H1 (cell line): ENCODE measurements at regions not wholly inside any gene's neighbourhood (a gene's known extent, or its start where the extent isn't known, plus 50 kb on each side); places are given as distances from the start of the nearest gene placed in this dataset.

Source experiments
- CTCF ChIA-PET: fragments of 300-600 bp; sonication (Branson Sonifier 250); formaldehyde crosslinking; loops from one replicate; lab custom pipeline; 2021; ENCODE audit not compliant: partially characterized antibody; lab: Charles Lee
- POLR2A ChIA-PET: fragments of 300-600 bp; sonication (Branson Sonifier 250); formaldehyde crosslinking; loops from one replicate; lab custom pipeline; 2021; ENCODE audit warnings: inconsistent platforms; ENCODE audit not compliant: partially characterized antibody; lab: Charles Lee
- DNase-seq, 2 experiments: peaks; one replicate each; pipeline versions ENCODE4 v3.0.0 to v3.0.0-alpha.2; 2010 to 2022; ENCODE audit warnings: low spot score in 2 of 2, low read depth in 1 of 2, mixed read lengths in 1 of 2
- FAIRE-seq: peaks from 2 replicates; lab custom pipeline; 2011; peaks lifted over from hg19 to GRCh38; lab: Jason Lieb, UNC
- H2AFZ ChIP-seq: 2 replicates; pipeline ENCODE4 v1.8.1; 2012; ENCODE audit warnings: low read length, inconsistent platforms
- H2AK5ac ChIP-seq: 2 replicates; pipeline ENCODE4 v1.6.1; 2013; ENCODE audit warnings: low read depth, low read length
- H2BK120ac ChIP-seq: replicated peaks from 2 replicates; pipeline ENCODE3; 2013; ENCODE audit warnings: low read depth, low read length, inconsistent platforms
- H2BK12ac ChIP-seq: 2 replicates; pipeline ENCODE4 v1.6.1; 2013; ENCODE audit warnings: low read depth, low read length
- H2BK15ac ChIP-seq: 2 replicates; pipeline ENCODE4 v1.6.1; 2013; ENCODE audit warnings: low read length
- H2BK20ac ChIP-seq: 2 replicates; pipeline ENCODE4 v1.6.1; 2013; ENCODE audit warnings: low read length
- H2BK5ac ChIP-seq: 2 replicates; pipeline ENCODE4 v1.6.1; 2013; ENCODE audit warnings: low read depth, low read length
- H3K14ac ChIP-seq: 2 replicates; pipeline ENCODE4 v1.6.1; 2013; ENCODE audit warnings: inconsistent platforms; ENCODE audit not compliant: insufficient read length
- H3K18ac ChIP-seq: 2 replicates; pipeline ENCODE4 v1.6.1; 2013; ENCODE audit warnings: low read length; ENCODE audit errors: extremely low read depth
- H3K23ac ChIP-seq: 2 replicates; pipeline ENCODE4 v1.6.1; 2013; ENCODE audit warnings: inconsistent platforms; ENCODE audit not compliant: insufficient read length
- H3K23me2 ChIP-seq: 2 replicates; pipeline ENCODE4 v1.6.1; 2013; ENCODE audit warnings: low read depth, low read length
- H3K27ac ChIP-seq: 2 replicates; pipeline ENCODE4 v1.6.1; 2011; ENCODE audit warnings: low read depth, low read length, inconsistent platforms
- H3K27me3 ChIP-seq, 4 experiments: replicated peaks in 1 of 4; 1 replicate in 1 of 4; 2 replicates in 3 of 4; pipeline versions ENCODE4 v1.6.1 to v1.8.1; 2011 to 2013; ENCODE audit warnings: low read length in 3 of 4, mild to moderate bottlenecking in 3 of 4, inconsistent platforms in 2 of 4, mixed read lengths in 2 of 4, moderate library complexity in 1 of 4; ENCODE audit not compliant: control insufficient read depth in 3 of 4, insufficient read depth in 3 of 4; ENCODE audit errors: extremely low read depth in 1 of 4
- H3K36me3 ChIP-seq, 4 experiments: 2 replicates each; pipeline versions ENCODE4 v1.6.1 to v1.8.1; 2011 to 2013; ENCODE audit warnings: mild to moderate bottlenecking in 4 of 4, low read length in 3 of 4, moderate library complexity in 2 of 4, control low read depth in 1 of 4, inconsistent platforms in 1 of 4; ENCODE audit not compliant: insufficient read depth in 4 of 4, control insufficient read depth in 2 of 4
- H3K4ac ChIP-seq: replicated peaks from 2 replicates; pipeline ENCODE3; 2013; ENCODE audit warnings: low read length, low read depth, mixed read lengths, inconsistent platforms; ENCODE audit not compliant: insufficient read length
- H3K4me1 ChIP-seq, 4 experiments: replicated peaks in 1 of 4; 1 replicate in 1 of 4; 2 replicates in 3 of 4; pipeline versions ENCODE4 v1.6.1 to v1.8.1; 2011 to 2013; ENCODE audit warnings: low read length in 3 of 4, inconsistent platforms in 2 of 4, mixed read lengths in 1 of 4; ENCODE audit not compliant: insufficient read depth in 4 of 4, control insufficient read depth in 3 of 4
- H3K4me2 ChIP-seq, 2 experiments: 2 replicates each; pipeline versions ENCODE4 v1.6.1 to v1.8.1; 2011 to 2013; ENCODE audit warnings: low read depth in 2 of 2, low read length in 2 of 2, control low read depth in 1 of 2, inconsistent platforms in 1 of 2, mild to moderate bottlenecking in 1 of 2; ENCODE audit not compliant: insufficient read depth in 1 of 2
- H3K4me3 ChIP-seq, 4 experiments: fragments of 200-600, 300-600 bp in 1 of 4; sonication (generic), shearing (Covaris generic), sonication (Bioruptor Twin) in 1 of 4; 2 replicates each; pipeline versions ENCODE4 v1.5.1 to v1.8.1; 2011 to 2016; ENCODE audit warnings: low read length in 4 of 4, low read depth in 3 of 4, control low read depth in 2 of 4, inconsistent platforms in 2 of 4, mild to moderate bottlenecking in 2 of 4, mixed read lengths in 1 of 4, moderate library complexity in 1 of 4; ENCODE audit not compliant: insufficient read depth in 2 of 4; ENCODE audit errors: extremely low read depth in 1 of 4
- H3K56ac ChIP-seq: replicated peaks from 2 replicates; pipeline ENCODE3; 2013; ENCODE audit warnings: low read depth, mild to moderate bottlenecking, mixed read lengths, low read length, inconsistent platforms; ENCODE audit not compliant: insufficient read length
- H3K79me1 ChIP-seq: 2 replicates; pipeline ENCODE4 v1.6.1; 2013; ENCODE audit warnings: low read depth, low read length, control low read depth
- H3K79me2 ChIP-seq, 2 experiments: 2 replicates each; pipeline versions ENCODE4 v1.6.1 to v1.8.1; 2012 to 2013; ENCODE audit warnings: low read length in 2 of 2, mild to moderate bottlenecking in 2 of 2, inconsistent platforms in 1 of 2; ENCODE audit not compliant: insufficient read depth in 2 of 2, control insufficient read depth in 1 of 2
- H3K9ac ChIP-seq, 4 experiments: replicated peaks in 1 of 4; 1 replicate in 1 of 4; 2 replicates in 3 of 4; pipeline versions ENCODE4 v1.6.1 to v1.8.1; 2011 to 2013; ENCODE audit warnings: low read depth in 3 of 4, low read length in 3 of 4, control low read depth in 2 of 4, mild to moderate bottlenecking in 2 of 4, moderate library complexity in 2 of 4, inconsistent platforms in 1 of 4; ENCODE audit errors: extremely low read depth in 1 of 4
- H3K9me3 ChIP-seq, 2 experiments: 2 replicates each; pipeline versions ENCODE4 v1.6.1 to v1.8.1; 2012 to 2013; ENCODE audit warnings: mild to moderate bottlenecking in 2 of 2, moderate library complexity in 2 of 2, control low read depth in 1 of 2, inconsistent platforms in 1 of 2, low read depth in 1 of 2, low read length in 1 of 2, mixed read lengths in 1 of 2; ENCODE audit not compliant: insufficient read depth in 2 of 2
- H4K20me1 ChIP-seq, 2 experiments: replicated peaks in 1 of 2; 2 replicates each; pipeline versions ENCODE3 to v1.8.1; 2011 to 2013; ENCODE audit warnings: inconsistent platforms in 2 of 2, low read length in 2 of 2, mild to moderate bottlenecking in 1 of 2; ENCODE audit not compliant: insufficient read depth in 2 of 2, control insufficient read depth in 1 of 2
- H4K5ac ChIP-seq: 2 replicates; pipeline ENCODE4 v1.6.1; 2013; ENCODE audit warnings: low read length, low read depth, mixed read lengths, inconsistent platforms; ENCODE audit not compliant: insufficient read length
- H4K8ac ChIP-seq: 2 replicates; pipeline ENCODE4 v1.8.0; 2013; ENCODE audit warnings: mild to moderate bottlenecking, moderate library complexity, low read length, inconsistent platforms; ENCODE audit not compliant: insufficient read depth; ENCODE audit errors: extremely low read depth
- H4K91ac ChIP-seq: replicated peaks from 2 replicates; pipeline ENCODE3; 2013; ENCODE audit warnings: low read length, mixed read lengths, inconsistent platforms; ENCODE audit not compliant: insufficient read length
- CBX8 ChIP-seq: fragments of 300-800, 300-1000 bp; sonication (generic); IDR thresholded peaks from 2 replicates; pipeline ENCODE4 v1.7.1; 2016; ENCODE audit warnings: low read depth, low read length, borderline replicate concordance
- NRF1 ChIP-seq: IDR thresholded peaks from 2 replicates; pipeline ENCODE4 v1.6.1; 2011; ENCODE audit warnings: mild to moderate bottlenecking, low read depth, low read length, improper control_type of control experiment
- SAP30 ChIP-seq: fragments of 300-600 bp; sonication (generic); IDR thresholded peaks from 2 replicates; pipeline ENCODE4 v1.7.1; 2012; ENCODE audit warnings: low read length, moderate library complexity, mild to moderate bottlenecking, inconsistent platforms; ENCODE audit not compliant: insufficient read depth, insufficient replicate concordance
- SP1 ChIP-seq: IDR thresholded peaks from 2 replicates; pipeline ENCODE4 v1.6.1; 2011; ENCODE audit warnings: low read depth, low read length
- whole genome bisulfite sequencing, 2 experiments: shearing (Covaris generic) in 1 of 2; methylation state at CpG; one replicate each; pipeline versions ENCODE4 v1.1.6 to v1.1.7; 2013 to 2015; ENCODE audit warnings: low lambda C conversion rate in 2 of 2, mixed read lengths in 2 of 2, inconsistent platforms in 1 of 2, low coverage in 1 of 2, missing lambda C conversion rate in 1 of 2; ENCODE audit not compliant: insufficient replicate concordance in 2 of 2, insufficient coverage in 1 of 2, insufficient read length in 1 of 2; ENCODE audit errors: extremely low coverage in 1 of 2, missing lambda C conversion rate in 1 of 2; 5-methylcytosine and 5-hydroxymethylcytosine counted together

GRCh38 chr4:58636381-58636780 is 1526.2 kb upstream of the IGFBP7 start:
- Histone ChIP-seq H3K4me2 (no peak overlapping the region), H3K79me1 (no peaks in the 10 kb centered on the region), H3K23ac (no peak overlapping the region), H3K27me3 (no peaks in the 10 kb centered on the region), H2BK15ac (no peak overlapping the region), H3K79me2 (no peaks in the 10 kb centered on the region)
- POLR2A ChIA-PET = no interaction called here
- TF ChIP-seq SP1 (no peak), CBX8 (no peak), SAP30 (no peak), NRF1 (no peak)
- TF ChIP-seq, all 59 proteins: peak for 0
- Histone ChIP-seq H2AFZ (no peak overlapping the region; the same call in 1 of the 2 replicates), H3K27ac (no peak overlapping the region), H3K14ac (no peak overlapping the region), H3K36me3 (no peaks in the 10 kb centered on the region), H4K5ac (no peak overlapping the region), H2AK5ac (no peak overlapping the region), H2BK120ac (no peak overlapping the region), H3K9ac (no peak overlapping the region), H3K23me2 (no peaks in the 10 kb centered on the region; the same call in 1 of the 2 replicates), H3K56ac (no peak overlapping the region), H3K4me3 (no peak overlapping the region), H3K18ac (no peak overlapping the region), H3K4me1 (no peaks in the 10 kb centered on the region; a peak in 1 of 7 replicates), H4K8ac (no peak overlapping the region), H4K20me1 (no peaks in the 10 kb centered on the region), H4K91ac (no peak overlapping the region), H3K4ac (no peak overlapping the region), H2BK20ac (no peak overlapping the region), H2BK5ac (no peak overlapping the region), H3K9me3 (no peaks in the 10 kb centered on the region), H2BK12ac (no peak overlapping the region)
- DNase-seq (no peak), FAIRE-seq (no peak)
- CTCF ChIA-PET = no interaction called here
- WGBS, 2 experiments = 94% methylated on average over 2 of the region's 2 CpGs; no CpG with 5 or more reads in 1 of the 2 experiments
